Subcutaneous abdominal adipose tissue (tissue), 5 donors: ENCODE measurements at regions not wholly inside any gene's neighbourhood (a gene's known extent, or its start where the extent isn't known, plus 50 kb on each side); places are given as distances from the start of the nearest gene placed in this dataset.
"Not testable (repeated sequence)": the region's sequence is repeated elsewhere in the genome, so short reads cannot be mapped to it uniquely, and the experiment has no call there.

Experiments
- H3K27ac ChIP-seq: one replicate; pipeline ENCODE4 v1.7.0; 2013; ENCODE audit warnings: low read depth, mild to moderate bottlenecking, inconsistent platforms, low read length, moderate library complexity
- H3K27me3 ChIP-seq, 5 donors: one replicate each; pipeline ENCODE4 v1.7.0; 2013; ENCODE audit warnings: low read length in 5 of 5, inconsistent platforms in 1 of 5; ENCODE audit not compliant: control insufficient read depth in 5 of 5, insufficient read depth in 4 of 5
- H3K36me3 ChIP-seq, 5 donors: one replicate each; pipeline ENCODE4 v1.7.0; 2013; ENCODE audit warnings: low read length in 5 of 5; ENCODE audit not compliant: control insufficient read depth in 5 of 5, insufficient read depth in 5 of 5
- H3K4me1 ChIP-seq, 5 donors: one replicate each; pipeline ENCODE4 v1.7.0; 2013; ENCODE audit warnings: low read length in 5 of 5, mild to moderate bottlenecking in 3 of 5, moderate library complexity in 1 of 5; ENCODE audit not compliant: control insufficient read depth in 5 of 5, insufficient read depth in 5 of 5
- H3K4me3 ChIP-seq, 5 donors: one replicate each; pipeline ENCODE4 v1.7.0; 2013; ENCODE audit warnings: low read length in 5 of 5, low read depth in 1 of 5
- H3K9ac ChIP-seq, 5 donors: one replicate each; pipeline ENCODE4 v1.7.0; 2013; ENCODE audit warnings: low read length in 5 of 5, mild to moderate bottlenecking in 4 of 5, moderate library complexity in 3 of 5
- H3K9me3 ChIP-seq, 5 donors: one replicate each; pipeline ENCODE4 v1.7.0; 2013; ENCODE audit warnings: low read length in 5 of 5; ENCODE audit not compliant: control insufficient read depth in 5 of 5
- donor health status: healthy.
- donor health status: healthy.
- donor health status: healthy.
- donor health status: healthy.
- donor health status: healthy.

GRCh38 chr12:85457016-85457415 is 177.0 kb downstream of the ALX1 start:
- Histone ChIP-seq H3K4me1 (no peaks in the 10 kb centered on the region), H3K4me3 (no peak overlapping the region), H3K9me3 (no peaks in the 10 kb centered on the region), H3K27me3 (no peaks in the 10 kb centered on the region), H3K27ac (no peak overlapping the region), H3K36me3 (no peaks in the 10 kb centered on the region), H3K9ac (no peak overlapping the region)

DNA sequence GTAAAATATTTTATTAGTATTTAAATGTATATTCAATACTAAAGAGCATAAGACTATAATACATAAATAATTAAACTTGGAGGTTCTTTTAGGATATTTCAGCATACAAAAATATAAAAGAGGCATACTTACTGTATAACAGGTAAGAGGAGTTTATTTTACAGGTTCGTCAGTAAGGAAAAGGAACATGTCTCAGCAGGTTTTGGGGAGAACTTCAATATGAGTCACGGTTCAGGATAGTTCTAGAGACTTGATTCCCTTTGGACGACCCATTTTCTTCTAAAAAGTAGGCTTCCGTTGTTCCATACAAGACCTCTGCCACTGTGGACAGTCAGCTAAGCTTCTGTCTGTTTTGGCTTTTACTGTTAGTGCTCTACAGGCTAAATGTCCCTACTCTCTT is 181.1 kb downstream of the ALX1 start:
- no peak overlapping the region for H3K27ac ChIP-seq
- H3K9me3 ChIP-seq: no peaks in the 10 kb centered on the region
- H3K27me3 ChIP-seq: no peaks in the 10 kb centered on the region
- no peak overlapping the region for H3K4me3 ChIP-seq
- no peaks in the 10 kb centered on the region for H3K36me3 ChIP-seq
- H3K9ac ChIP-seq: no peak overlapping the region
- peaks cover 0 to 11% (median 3%) of the 10 kb centered on the region in 5 donors for H3K4me1 ChIP-seq

DNA sequence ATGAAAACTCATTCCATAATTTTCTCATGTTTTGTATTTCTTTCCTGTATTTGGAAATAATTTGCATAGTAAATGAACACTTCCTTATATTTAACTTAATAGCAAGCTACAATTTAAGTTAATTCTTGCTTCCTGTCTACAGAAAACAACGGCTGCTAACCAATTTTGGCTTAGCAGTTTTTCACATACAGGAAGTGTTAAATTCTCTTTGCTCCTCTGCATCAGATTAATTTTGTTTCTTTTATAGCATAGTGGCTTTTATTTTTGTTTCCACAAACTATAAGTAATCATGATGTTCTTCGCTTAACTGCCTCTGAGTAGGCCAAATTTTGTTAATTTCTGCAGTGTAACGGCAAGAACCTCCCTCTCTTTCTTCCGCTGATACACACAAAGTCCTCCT is 182.9 kb downstream of the ALX1 start:
- Histone ChIP-seq H3K4me1 (peaks cover 0 to 13% (median 3%) of the 10 kb centered on the region in 5 donors), H3K4me3 (no peak overlapping the region), H3K9me3 (no peaks in the 10 kb centered on the region), H3K9ac (no peak overlapping the region), H3K36me3 (no peaks in the 10 kb centered on the region), H3K27ac (no peak overlapping the region), H3K27me3 (no peaks in the 10 kb centered on the region)

DNA sequence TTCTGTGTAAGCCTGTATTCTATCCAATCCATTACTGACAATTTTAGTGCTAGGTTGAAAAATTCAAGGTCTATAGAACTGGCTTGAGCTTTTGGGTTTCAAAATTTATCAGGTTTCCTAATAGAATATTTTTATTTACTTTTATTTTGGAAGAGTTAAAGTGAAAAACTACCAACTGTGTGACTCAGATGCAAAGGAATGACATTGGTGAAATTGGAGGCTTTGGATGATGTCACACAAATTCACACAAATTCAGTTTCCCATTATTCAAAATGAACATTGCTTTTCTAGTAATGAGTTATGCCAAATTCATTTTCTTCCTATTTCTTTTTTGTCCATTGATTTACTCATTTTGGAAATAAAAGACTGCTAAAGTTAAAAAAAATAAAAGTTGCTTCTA is 186.9 kb downstream of the ALX1 start:
- Histone ChIP-seq H3K9ac (no peak overlapping the region), H3K36me3 (no peaks in the 10 kb centered on the region)

DNA sequence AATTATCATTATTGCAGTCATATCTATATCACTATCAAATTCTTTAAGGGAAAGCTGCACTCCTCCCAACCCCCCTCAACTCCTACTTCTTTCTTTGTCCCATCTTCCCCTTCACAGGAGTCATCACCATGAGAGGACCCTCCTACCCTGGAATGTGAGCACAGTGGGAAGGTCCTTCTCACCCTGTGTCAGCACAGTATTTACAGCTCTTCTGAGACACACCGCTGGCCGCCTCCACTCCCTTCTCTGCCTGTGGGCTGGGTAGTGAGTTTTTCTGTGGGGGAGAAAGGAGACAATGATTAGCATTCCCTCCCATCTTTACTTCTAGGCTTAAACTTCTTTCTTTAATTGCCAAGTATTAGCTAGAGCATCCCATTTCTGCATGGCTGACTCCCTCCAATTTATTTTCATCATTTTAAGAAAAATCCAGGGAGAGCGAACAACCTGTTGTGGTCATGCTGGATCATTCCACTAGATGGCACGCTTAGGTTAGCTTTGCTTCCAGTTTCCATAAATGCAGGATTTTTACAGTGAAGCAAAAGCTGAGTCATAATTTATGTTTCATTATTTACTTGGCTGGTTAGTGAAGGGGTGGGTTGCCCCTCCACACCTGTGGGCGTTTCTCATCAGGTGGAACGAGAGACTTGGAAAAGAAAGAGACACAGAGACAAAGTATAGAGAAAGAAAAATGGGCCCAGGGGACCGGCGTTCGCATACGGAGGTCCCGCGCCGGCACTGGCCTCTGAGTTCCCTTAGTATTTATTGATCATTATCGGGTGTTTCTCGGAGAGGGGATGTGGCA is 188.5 kb downstream of the ALX1 start:
- peak overlapping the region; percentile 52 to 56 (median 56) for H3K4me3 ChIP-seq
- peaks cover 0 to 3% (median 0%) of the 10 kb centered on the region in 5 donors for H3K9me3 ChIP-seq
- H3K27me3 ChIP-seq: peaks cover 0 to 4% (median 0%) of the 10 kb centered on the region in 5 donors
- no peak overlapping the region for H3K27ac ChIP-seq
- H3K36me3 ChIP-seq: no peaks in the 10 kb centered on the region
- peaks cover 0 to 17% (median 7%) of the 10 kb centered on the region in 5 donors for H3K4me1 ChIP-seq
- peak overlapping the region in 2 of 5 donors; percentile 26 to 56 for H3K9ac ChIP-seq

More for the DNA sequence above, 186.9 kb downstream of the ALX1 start:
- Histone ChIP-seq H3K27me3 (peaks cover 0 to 4% (median 0%) of the 10 kb centered on the region in 5 donors), H3K27ac (no peak overlapping the region), H3K4me3 (no peak overlapping the region), H3K4me1 (peaks cover 0 to 17% (median 7%) of the 10 kb centered on the region in 5 donors), H3K9me3 (peaks cover 0 to 3% (median 0%) of the 10 kb centered on the region in 5 donors)

- not testable (repeated sequence) for H3K27ac ChIP-seq, H3K27me3 ChIP-seq, H3K36me3 ChIP-seq, H3K9me3 ChIP-seq
- Histone ChIP-seq H3K9ac (peak overlapping the region in 2 of 5 donors; percentile 26 to 56), H3K4me1 (peaks cover 0 to 17% (median 7%) of the 10 kb centered on the region in 5 donors), H3K4me3 (peak overlapping the region in 4 of 5 donors; percentile 54 to 56 (median 56))
Measured at GRCh38 chr12:85469158-85470086, 189.4 kb downstream of the ALX1 start.

GRCh38 chr12:85475277-85475676 is 195.3 kb downstream of the ALX1 start:
- H3K4me3 ChIP-seq, H3K9me3 ChIP-seq, H3K9ac ChIP-seq, H3K27me3 ChIP-seq, H3K4me1 ChIP-seq, H3K27ac ChIP-seq, H3K36me3 ChIP-seq: not testable (repeated sequence)

GRCh38 chr12:85476756-85477155 is 196.7 kb downstream of the ALX1 start:
- no peaks in the 10 kb centered on the region for H3K9me3 ChIP-seq
- no peaks in the 10 kb centered on the region for H3K27me3 ChIP-seq
- H3K27ac ChIP-seq: no peak overlapping the region
- no peaks in the 10 kb centered on the region for H3K36me3 ChIP-seq
- no peaks in the 10 kb centered on the region for H3K4me1 ChIP-seq
- H3K4me3 ChIP-seq: no peak overlapping the region
- H3K9ac ChIP-seq: no peak overlapping the region

- no peak overlapping the region for H3K27ac ChIP-seq
- no peak overlapping the region for H3K9ac ChIP-seq
- H3K4me3 ChIP-seq: no peak overlapping the region
- no peaks in the 10 kb centered on the region for H3K9me3 ChIP-seq
- H3K36me3 ChIP-seq: no peaks in the 10 kb centered on the region
- peaks cover 0 to 10% (median 0%) of the 10 kb centered on the region in 5 donors for H3K4me1 ChIP-seq
- no peaks in the 10 kb centered on the region for H3K27me3 ChIP-seq
Measured at GRCh38 chr12:85484387-85484786, 204.4 kb downstream of the ALX1 start.

GRCh38 chr12:85489194-85489593 is 209.2 kb downstream of the ALX1 start:
- Histone ChIP-seq H3K27me3 (no peaks in the 10 kb centered on the region), H3K4me3 (no peak overlapping the region), H3K9me3 (peaks cover 0 to 5% (median 0%) of the 10 kb centered on the region in 5 donors), H3K4me1 (peaks cover 0 to 10% (median 0%) of the 10 kb centered on the region in 5 donors), H3K36me3 (no peaks in the 10 kb centered on the region), H3K27ac (no peak overlapping the region), H3K9ac (no peak overlapping the region)
